ENCODE measurements at regions not wholly inside any gene's neighbourhood (a gene's known extent, or its start where the extent isn't known, plus 50 kb on each side); places are given as distances from the start of the nearest gene placed in this dataset.

- TF ChIP-seq POLR2AphosphoS5 (IDR thresholded peaks at IDR 0.05; ENCODE audit: low read depth, low read length): no peak
- TF ChIP-seq CHD2 (IDR thresholded peaks at IDR 0.05; ENCODE audit: low read length, partially characterized antibody): no peak
- no peak for TF ChIP-seq REST (IDR thresholded peaks at IDR 0.05; ENCODE audit: low read depth, low read length)
- no peak for TF ChIP-seq MXI1 (IDR thresholded peaks at IDR 0.05; ENCODE audit: low read depth, low read length)
- no peak for TF ChIP-seq CTCF (IDR thresholded peaks at IDR 0.05)
- TF ChIP-seq NFIC (IDR thresholded peaks at IDR 0.05; ENCODE audit: borderline replicate concordance): no peak
These were observed 122.6 kb downstream of the NPIPB5 start for GRCh38 chr16:22633280-22633679.

All from SK-N-SH (cell line).